Esophagus muscularis mucosa (tissue), 4 donors: ENCODE measurements at regions not wholly inside any gene's neighbourhood (a gene's known extent, or its start where the extent isn't known, plus 50 kb on each side); places are given as distances from the start of the nearest gene placed in this dataset.

Source experiments
- EP300 ChIP-seq: sonication (generic); formaldehyde crosslinking; IDR thresholded peaks from one replicate; pipeline ENCODE4 v1.6.1; 2017; ENCODE audit warnings: antibody characterized with exemption
- POLR2A ChIP-seq: fragments of 450-650 bp; IDR thresholded peaks from one replicate; pipeline ENCODE4 v1.6.1; 2017; ENCODE audit warnings: antibody characterized with exemption, moderate library complexity, mild to moderate bottlenecking, low read depth
- POLR2AphosphoS5 ChIP-seq, 2 donors: sonication (generic); formaldehyde crosslinking; IDR thresholded peaks; one replicate each; pipeline ENCODE4 v1.6.1; 2017; ENCODE audit warnings: antibody characterized with exemption in 2 of 2
- TF ChIP-seq, protein P1 (sequence below), 3 experiments: fragments of 200-600 bp in 2 of 3; fragments of 450-650 bp in 1 of 3; sonication (generic) in 2 of 3; IDR thresholded peaks; one replicate each; pipeline ENCODE4 v1.5.1; 2017 to 2019; ENCODE audit warnings: antibody characterized with exemption in 3 of 3, mild to moderate bottlenecking in 2 of 3, moderate library complexity in 1 of 3

DNA sequence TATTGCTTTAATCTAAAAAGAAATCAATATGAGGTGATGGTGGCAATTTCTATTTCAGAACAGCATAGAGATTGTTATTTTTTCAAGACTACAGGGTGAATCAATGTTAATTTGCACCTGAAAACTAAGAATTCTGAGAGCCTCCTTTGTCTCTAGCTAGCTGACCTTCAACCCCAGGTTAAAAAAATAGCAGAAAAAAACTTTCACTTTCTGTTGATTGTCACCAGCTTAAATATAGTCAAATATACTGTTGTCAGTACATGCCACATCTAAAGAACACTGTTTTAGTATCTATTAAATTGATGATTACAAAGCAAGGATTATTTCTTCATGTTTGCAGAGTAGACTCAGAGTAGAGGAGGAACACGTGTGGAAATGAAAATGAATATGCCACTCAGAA lies 1371.4 kb downstream of the MAT2B start:
- TF ChIP-seq POLR2AphosphoS5 (IDR thresholded peaks at IDR 0.05) (no peak), POLR2A (no peak), EP300 (no peak)
- TF ChIP-seq, protein P1, sequence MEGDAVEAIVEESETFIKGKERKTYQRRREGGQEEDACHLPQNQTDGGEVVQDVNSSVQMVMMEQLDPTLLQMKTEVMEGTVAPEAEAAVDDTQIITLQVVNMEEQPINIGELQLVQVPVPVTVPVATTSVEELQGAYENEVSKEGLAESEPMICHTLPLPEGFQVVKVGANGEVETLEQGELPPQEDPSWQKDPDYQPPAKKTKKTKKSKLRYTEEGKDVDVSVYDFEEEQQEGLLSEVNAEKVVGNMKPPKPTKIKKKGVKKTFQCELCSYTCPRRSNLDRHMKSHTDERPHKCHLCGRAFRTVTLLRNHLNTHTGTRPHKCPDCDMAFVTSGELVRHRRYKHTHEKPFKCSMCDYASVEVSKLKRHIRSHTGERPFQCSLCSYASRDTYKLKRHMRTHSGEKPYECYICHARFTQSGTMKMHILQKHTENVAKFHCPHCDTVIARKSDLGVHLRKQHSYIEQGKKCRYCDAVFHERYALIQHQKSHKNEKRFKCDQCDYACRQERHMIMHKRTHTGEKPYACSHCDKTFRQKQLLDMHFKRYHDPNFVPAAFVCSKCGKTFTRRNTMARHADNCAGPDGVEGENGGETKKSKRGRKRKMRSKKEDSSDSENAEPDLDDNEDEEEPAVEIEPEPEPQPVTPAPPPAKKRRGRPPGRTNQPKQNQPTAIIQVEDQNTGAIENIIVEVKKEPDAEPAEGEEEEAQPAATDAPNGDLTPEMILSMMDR (IDR thresholded peaks at IDR 0.05), result no peak
